HG03521 (cell line): ENCODE measurements at regions not wholly inside any gene's neighbourhood (a gene's known extent, or its start where the extent isn't known, plus 50 kb on each side); places are given as distances from the start of the nearest gene placed in this dataset.
A peak's percentile ranks its signal among the peaks of the same experiment; 100 is the strongest.

Source experiments
- ATAC-seq: cut with Tn5 transposase; IDR thresholded peaks from one replicate; pipeline ENCODE4 v1.9.1; 2021; ENCODE audit warnings: mild to moderate bottlenecking, moderate library complexity; ENCODE audit not compliant: unreplicated experiment

DNA sequence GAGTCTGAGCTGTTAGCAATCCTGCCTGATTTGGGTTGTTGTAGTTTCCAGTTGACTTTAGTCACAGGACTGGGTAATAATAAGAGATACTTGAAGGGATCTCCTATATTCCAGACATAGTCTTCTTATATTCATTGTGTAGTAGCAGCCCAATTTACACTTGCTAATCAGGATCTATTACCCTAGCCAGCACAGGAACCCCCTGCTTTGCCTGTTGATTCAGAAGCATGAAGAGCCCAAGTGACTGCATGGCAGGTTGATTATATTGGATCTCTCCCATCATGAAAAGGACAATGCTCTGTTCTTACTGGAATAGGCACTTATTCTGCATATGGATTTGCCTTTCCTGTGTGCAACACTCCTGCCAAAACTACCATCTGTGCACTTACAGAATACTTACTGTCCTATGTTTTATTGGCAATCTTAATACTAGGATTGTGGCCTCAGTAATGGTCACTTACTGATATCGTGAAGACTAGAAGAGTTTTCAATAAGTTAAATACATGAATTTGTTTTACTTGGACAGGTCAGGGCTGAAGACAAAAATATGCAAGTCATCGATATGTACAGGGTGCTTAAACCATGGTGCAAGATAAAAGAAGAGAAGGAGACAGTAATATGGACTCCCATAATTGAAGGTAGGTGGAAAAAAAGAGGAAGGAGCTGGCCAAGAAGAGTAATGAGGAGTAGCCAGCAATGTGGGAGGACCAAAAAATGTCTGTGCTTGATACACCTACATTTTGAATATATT, 304.1 kb downstream of the MCTP2 start:
- ATAC-seq, result no peak

GRCh38 chr15:94536549-94536948, 305.2 kb downstream of the MCTP2 start:
- ATAC-seq, result no peak

DNA sequence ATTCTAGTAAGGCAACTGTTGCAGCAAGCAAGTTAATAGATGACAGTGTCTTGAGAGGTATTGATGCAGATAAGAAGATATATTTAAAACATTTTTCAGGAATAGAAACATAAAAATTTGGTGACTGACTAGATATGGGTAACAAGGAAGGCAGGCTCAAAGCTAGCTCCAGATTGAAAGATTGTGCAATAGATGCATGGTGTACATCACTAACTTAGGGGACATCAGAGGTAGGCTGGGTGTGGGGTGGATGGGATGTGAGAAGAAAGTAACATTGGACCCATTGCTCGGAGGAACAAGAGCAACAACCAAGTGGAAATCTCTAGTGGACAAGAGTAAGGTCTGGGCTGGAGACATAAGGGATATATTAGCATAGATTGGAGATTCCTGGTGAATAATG, 306.9 kb downstream of the MCTP2 start:
- no peak for ATAC-seq

- no peak for ATAC-seq
Observed at GRCh38 chr15:94542391-94542790, 311.0 kb downstream of the MCTP2 start.

DNA sequence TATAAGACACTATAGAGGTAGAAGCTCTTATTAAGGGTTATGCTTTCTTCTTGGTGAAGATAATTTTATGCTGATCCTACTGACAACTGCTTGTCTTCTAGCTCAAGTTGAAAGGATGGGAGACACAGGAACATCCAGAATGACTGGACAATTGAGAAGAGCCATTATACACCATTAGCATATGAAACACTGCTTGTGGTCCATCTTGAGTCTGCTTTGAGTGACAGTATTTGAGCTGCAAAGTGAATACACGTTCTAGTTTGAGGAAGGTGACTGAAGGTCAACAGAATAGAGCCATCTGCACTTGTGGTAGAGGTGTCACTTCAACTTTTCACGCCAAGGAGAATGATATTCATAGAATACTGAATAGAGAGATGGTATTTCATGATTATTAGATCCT, 315.4 kb downstream of the MCTP2 start:
- ATAC-seq, result no peak

- no peak for ATAC-seq
Observed at GRCh38 chr15:94547711-94548110, 316.4 kb downstream of the MCTP2 start.

DNA sequence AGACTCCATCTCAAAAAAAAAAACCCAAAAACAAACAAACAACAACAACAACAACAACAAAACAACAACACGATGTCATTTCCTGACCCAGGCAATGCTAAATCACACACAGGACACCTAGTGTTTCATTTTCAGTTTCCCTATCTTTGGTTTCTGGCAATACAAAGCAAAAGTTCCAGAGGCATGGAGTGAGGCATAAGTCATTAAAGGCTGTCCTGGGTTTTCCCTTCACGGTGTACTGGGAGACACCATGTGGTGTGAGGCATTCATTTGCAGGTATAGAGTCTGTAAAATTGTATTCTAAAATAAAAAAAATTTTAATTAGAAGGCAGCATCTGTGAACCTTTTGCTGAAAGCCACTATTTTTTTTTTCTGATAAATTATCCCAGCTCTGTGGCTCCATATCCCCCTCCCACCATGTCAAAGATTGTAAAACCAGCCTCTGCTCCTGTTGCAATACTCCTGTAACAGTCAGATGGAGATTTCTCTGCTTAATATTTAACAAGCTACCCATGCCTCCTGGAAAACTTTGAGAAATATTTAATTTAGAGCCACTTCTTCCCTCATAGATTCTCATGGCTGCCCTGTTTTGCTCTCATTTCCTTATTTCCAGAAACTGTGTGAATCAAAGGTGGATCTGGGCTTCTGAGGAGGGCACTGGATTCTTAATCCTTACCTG, 324.6 kb downstream of the MCTP2 start:
- no peak for ATAC-seq

GRCh38 chr15:94561036-94561689, 329.8 kb downstream of the MCTP2 start:
- ATAC-seq, result no peak

- no peak for ATAC-seq
Observed at GRCh38 chr15:94563456-94563855, 332.1 kb downstream of the MCTP2 start.

DNA sequence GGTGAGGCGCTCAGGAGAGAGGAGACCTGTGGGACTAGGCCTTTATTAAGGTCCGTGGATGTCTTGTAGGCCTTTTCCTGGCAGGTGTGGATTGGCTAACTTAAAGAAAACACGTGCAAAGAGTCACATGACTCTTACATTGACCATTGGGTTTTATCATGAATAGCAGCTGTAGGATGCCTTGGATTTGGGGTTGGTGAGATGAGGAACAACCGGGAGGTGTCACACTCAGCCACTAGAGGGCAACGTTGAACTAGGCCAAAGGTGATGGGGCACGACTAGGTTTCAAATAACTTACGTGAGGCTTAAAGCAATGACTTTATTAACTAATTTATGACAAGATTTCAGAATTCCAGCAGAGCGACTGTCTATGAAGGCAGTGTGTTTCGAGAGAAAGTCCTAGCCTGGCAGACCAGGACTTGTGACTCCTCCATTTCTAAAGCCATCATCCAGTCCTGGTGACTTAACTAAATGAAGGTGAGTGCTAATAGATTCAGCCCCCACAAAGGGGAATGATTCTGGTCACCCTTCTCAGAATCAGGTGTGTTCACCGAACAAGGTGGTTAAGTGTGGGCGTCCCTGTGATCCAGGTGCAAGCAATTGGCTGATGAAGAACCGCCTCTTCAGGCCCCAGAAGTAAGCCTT, 345.6 kb downstream of the MCTP2 start:
- peak; percentile 66 for ATAC-seq

- ATAC-seq, result no peak
Observed at GRCh38 chr15:94579286-94579685, 347.9 kb downstream of the MCTP2 start.

- ATAC-seq, result no peak
Observed at GRCh38 chr15:94580211-94580885, 349.0 kb downstream of the MCTP2 start.

DNA sequence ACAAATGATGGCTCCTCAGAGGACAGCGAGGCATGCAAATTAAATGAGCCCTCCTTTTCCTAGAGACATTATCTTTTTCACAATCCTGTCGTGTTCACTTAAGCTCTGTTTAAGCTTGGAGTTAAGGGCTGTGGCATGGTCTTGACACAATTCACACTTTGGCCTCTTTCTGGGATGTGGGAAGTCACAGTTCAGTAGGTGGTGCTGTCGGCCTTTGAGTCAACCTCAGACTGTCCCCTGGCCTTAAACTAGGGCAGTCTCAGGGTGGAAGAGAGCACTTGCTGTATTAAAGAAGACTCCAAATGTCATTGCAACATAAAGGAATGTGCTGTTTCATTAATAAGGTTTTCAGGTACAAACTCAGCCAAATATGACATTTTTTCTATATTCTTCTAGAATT, 351.0 kb downstream of the MCTP2 start:
- ATAC-seq, result peak; percentile 41

DNA sequence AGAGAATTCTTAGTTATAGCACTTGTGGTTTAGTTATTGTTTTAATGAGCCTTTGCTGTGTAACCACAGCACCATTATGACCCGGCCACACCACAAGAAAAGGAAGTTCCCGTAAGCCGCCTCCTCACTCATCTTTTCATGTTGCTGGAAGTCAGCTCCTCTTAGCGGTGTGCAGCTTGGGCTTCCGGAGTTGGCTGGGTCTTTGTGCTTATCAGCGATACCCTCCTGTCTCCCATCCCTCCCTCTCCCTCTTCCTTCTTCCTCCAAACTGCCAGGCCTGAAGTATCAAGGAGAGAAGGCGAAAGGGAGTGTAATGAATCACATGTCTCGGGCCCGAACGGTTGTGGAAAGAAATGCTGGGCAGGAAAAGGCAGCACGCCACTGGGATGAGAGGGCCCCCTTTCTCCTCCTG, 353.5 kb downstream of the MCTP2 start:
- peak; percentile 55 for ATAC-seq

- peak; percentile 66 for ATAC-seq
Observed at GRCh38 chr15:94586099-94586498, 354.7 kb downstream of the MCTP2 start.

- no peak for ATAC-seq
Observed at GRCh38 chr15:94587113-94587512, 355.8 kb downstream of the MCTP2 start.

DNA sequence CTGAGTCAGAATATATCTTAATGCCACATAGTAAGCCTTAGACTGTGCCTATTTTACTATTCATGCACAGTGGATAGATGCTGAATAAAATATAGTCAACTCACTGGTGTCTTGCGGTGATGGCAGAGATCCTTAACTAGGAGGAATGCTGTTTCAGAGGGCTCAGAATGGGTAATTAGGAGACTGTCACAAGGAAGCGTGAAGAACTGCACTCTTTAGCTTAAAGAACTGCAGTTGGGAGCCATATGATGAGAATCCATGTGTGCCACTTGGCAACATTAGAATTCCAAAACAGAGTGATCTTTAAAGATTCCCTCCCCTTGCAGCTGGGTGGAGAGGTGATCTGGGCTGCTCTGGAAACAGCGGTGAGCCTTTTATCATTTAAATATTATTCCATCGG, 357.6 kb downstream of the MCTP2 start:
- ATAC-seq, result no peak

DNA sequence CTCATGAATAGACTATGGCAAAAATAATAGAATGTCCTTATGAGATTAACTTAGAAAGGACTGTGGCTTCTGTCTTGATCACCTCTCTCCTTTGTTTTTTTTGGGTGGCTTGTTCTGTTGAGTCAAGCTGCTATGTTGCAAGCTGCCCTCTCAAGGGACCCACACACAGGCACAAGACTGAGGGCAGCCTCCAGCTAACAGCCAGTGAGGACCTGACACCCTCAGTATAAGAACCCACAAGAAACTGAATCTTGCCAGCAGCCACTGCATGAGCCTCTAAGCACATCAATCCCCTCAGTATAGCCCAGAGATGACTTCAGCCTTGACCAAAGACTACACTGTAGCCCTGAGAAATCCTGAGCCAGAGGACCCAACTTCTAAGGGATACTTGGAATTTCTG, 361.1 kb downstream of the MCTP2 start:
- no peak for ATAC-seq

DNA sequence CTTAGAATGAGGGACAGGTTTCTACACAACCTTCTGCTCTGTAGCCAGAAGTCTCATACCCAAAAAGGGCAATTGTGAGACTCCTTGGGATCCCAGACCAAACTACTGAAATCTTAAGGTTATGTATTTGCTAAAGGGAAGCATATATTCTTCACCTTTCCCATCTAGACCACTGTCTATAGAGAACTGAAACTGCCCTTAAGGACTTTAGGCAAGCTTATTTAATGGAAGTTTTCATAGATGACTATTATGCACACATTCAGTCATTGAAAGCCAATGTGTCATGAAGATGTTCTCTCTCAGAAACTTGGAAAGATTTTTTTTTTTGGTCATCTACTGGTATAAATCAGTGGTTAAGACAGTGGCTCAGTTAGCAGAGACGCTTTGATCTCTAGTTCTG, 365.3 kb downstream of the MCTP2 start:
- no peak for ATAC-seq

- no peak for ATAC-seq
Observed at GRCh38 chr15:94600505-94600904, 369.1 kb downstream of the MCTP2 start.
